Muscle of arm (tissue), 1 donor: ENCODE measurements at regions not wholly inside any gene's neighbourhood (a gene's known extent, or its start where the extent isn't known, plus 50 kb on each side); places are given as distances from the start of the nearest gene placed in this dataset.
"Not testable (repeated sequence)": the region's sequence is repeated elsewhere in the genome, so short reads cannot be mapped to it uniquely, and the experiment has no call there.

ENCODE experiments used
- DNase-seq: peaks from one replicate; pipeline ENCODE4 v3.0.0-alpha.2; 2013

DNA sequence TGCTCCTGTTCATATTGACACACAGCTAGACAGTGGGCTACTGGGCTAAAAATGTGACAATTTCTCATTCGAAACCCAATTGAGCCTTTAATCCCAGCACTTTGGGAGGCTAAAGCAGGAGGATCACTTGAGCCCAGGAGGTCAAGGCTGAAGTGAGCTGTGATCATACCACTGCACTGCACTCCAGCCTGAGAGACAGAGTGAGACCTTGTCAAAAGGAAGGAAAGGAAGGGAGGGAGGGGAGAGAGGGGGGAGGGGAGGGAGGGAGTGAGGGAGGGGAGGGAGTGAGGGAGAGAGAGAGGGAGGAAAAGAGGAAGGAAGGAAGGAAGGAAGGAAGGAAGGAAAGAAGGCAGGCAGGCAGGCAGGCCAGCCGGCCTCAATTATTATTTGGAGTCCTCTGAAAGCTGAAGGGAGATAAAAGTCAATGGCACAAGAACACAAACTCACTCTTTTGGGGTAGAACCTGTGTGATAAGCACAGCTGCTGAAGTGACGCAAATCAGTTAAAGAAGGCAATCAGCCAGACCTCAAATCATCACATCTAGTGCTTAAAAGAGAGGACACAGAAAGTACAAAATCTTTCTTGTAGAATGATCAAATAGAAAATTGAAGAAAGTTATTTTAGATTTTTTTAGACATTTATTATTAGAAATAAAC lies 98.1 kb downstream of the CCDC71L start:
- no peak for DNase-seq

DNA sequence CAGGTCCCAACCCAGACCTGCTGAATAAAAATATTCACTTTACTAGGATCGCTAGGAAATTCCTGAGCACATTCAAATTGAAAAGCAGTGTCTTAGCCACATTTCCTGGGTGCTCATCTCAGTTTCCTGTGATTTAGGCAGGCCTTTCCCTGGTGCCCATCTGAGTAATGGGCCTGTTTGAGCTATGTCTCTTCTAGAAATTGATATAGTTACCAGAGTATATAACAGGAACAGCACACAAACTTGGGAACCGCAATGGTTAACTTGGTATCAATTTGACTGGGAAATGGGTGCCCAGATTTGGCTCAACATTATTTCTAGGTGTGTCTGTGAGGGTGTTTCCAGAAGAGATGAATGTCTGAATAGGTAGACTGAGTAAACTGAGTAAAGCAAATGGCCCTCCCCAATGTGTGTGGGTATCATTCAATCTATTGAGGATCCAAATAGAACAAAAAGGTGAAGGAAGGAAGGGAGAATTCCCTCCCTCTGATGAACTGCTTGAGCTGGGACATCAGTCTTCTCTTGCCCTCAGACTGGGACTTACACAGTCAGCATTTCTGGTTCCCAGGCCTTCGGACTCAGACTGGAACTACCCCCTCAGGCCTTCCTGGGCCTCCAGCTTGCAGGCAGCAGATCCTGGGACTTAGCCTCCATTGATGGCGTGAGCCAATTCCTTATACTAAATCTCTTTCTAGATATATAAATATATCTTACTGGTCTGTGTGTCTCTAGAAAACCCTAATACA lies 99.1 kb downstream of the CCDC71L start:
- no peak for DNase-seq

- no peak for DNase-seq
Measured at GRCh38 chr7:106561151-106561550, 99.8 kb downstream of the CCDC71L start.

- no peak for DNase-seq
Measured at GRCh38 chr7:106560482-106560881, 100.5 kb downstream of the CCDC71L start.

DNA sequence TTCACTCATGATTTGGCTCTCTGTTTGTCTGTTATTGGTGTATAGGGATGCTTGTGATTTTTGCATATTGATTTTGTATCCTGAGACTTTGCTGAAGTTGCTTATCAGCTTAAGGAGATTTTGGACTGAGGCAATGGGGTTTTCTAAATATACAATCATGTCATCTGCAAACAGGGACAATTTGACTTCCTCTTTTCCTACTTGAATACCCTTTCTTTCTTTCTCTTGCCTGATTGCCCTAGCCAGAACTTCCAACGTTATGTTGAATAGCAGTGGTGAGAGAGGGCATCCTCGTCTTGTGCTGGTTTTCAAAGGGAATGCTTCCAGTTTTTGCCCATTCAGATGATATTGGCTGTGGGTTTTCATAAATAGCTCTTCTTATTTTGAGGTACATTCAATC lies 104.7 kb downstream of the CCDC71L start:
- not testable (repeated sequence) for DNase-seq

- not testable (repeated sequence) for DNase-seq
Measured at GRCh38 chr7:106554623-106555022, 106.3 kb downstream of the CCDC71L start.

- no peak for DNase-seq
Measured at GRCh38 chr7:106553446-106553836, 107.5 kb downstream of the CCDC71L start.

DNA sequence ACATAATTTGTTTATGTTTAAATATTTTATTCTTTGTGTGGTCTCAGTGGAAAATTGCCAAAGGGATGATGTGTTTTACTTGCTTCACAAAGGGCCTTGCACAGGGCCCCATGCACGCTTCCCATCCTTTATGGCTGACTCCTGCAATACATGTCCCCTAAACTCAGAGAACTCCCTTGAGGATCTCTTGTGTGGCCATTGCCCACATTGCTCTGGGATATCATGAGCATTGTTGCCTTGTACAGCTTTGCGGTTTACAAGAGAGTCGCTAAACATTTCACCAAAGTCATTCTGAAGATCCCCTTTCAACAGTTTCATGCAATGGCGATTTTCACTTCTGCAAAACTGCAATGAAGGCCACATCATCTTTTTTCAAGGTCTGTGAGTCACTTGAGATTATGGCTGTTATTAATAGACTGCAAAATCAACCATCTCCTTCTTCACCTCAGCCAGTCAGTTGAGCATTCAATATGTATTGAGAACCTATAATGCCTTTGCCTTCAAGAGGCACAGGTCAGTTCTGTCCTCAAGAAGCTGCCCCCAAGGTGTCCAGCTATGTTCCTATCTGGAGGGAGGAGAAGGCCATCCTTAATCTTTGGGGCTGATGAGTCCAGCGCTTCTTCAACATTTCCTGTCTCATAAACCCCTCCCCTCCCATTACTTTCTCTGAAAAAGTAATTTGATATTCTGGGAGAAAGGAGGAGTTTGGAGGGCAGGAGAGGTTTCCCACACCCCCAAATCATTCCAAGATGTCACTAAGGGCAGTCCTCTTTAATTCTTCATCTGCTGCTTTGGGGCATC lies 108.1 kb downstream of the CCDC71L start:
- no peak for DNase-seq

DNA sequence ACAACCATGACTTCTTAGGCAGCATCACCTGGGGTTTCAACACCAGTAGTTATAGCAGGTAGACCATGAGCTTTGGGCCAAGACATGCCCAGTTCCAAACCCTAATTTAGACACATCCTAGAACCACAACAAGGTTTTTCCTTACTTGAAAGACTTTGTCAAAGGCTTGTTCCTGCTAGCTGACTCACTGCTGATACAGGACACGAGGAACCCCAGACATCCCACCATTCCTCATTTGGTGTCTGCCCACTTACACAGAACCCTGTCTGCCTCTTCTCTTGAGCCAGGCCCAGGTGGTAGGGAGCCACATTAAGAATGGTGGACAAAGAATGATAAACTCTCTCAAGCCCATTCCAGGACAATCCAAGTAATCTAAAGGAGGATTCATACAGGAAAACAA lies 109.0 kb downstream of the CCDC71L start:
- no peak for DNase-seq

- no peak for DNase-seq
Measured at GRCh38 chr7:106548491-106548890, 112.5 kb downstream of the CCDC71L start.

DNA sequence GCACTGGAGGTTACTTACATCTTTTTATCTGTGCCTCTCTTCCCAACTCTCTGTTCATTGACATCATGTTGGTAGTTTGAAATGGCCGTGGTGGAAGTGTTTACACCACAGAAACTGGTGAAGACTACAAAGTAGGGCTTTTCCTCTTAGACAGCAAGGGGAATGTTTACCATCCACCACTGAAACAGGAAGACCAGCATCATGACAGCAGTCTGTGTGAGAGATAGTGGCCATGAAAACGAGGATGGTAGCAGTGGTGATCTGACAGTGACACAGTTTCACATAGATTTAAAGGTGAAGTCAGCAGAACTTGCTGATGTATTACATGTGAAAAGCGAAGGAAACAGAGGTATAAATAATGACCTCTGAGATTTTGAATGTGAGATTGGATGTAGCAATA lies 115.7 kb downstream of the CCDC71L start:
- DNase-seq: no peak

DNA sequence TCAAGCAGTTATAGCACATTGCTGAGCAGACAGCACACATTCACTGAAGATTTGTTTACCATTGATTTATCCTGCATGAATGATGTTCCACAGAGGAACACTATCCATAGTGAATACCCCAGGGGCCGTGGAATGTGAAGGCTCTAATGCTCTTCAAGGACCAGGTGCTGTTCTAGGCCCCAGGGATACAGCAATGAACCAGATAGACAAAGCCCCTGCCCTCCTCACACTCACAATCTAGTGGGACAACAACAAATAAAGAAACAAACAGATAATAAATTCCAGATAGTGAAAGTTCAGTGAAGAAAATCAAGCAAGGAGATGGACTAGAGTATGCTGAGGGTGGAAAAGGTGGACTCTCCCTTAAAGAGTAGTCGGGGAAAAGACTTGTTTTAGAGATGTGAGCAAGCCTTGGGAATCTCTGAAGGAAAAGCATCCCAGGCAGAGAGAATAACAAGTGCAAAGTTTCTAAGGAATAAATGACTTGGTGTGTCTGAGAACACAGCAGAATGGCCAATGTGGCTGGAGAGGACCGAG lies 117.7 kb downstream of the CCDC71L start:
- DNase-seq: no peak

DNA sequence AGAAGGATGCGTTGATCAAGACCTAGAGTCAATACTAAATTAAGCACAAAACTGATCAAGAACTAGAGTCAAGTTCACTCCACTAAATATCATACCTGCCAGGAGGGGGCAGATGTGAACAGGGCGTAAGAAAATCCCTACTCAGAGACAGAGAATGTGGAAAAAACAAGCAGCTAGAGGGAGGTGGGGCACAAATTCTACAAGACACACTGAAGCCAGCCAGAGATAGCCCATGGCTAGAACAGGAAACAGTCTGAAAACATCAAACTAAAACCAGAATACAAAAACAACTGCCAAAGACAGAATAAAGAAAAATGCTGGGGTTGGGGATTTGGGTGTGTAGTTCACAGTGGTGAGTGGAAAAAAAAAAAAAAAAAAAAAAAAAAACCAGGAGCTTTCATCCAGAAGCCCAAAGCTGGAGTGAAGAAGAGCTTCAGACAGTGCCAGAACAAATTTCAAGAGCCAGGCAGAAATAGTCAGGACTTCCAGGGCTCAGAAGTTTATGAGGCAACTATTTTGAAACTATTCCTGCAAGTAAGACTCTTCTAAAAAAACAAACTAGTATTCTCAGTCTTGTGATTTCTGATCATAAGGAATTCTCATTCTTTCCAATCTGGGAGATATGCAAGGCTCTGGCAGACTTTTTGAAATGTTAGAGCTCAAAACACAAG lies 118.3 kb downstream of the CCDC71L start:
- DNase-seq: peak; percentile 43

DNA sequence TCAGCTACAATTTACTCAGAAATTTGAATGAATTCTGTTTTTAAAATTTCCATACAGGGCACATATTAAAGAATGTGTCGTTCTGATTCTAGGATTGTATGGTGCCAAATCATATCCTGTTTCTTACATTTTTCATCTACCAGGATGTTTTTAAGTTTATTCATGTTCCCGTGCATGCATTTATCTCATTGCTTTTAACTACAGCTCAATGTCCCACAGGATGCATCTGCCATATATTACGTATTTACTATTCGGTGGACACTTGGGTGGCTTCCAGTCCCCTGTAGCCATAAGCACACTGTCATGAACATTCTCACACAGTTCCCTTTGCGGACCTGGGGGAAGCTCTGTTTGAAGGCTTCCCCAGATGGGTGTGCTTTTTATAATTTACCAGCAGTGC lies 122.3 kb downstream of the CCDC71L start:
- DNase-seq: no peak

GRCh38 chr7:106537119-106537518 lies 123.8 kb downstream of the CCDC71L start:
- no peak for DNase-seq

- no peak for DNase-seq
Measured at GRCh38 chr7:106536079-106536478, 124.9 kb downstream of the CCDC71L start.

DNA sequence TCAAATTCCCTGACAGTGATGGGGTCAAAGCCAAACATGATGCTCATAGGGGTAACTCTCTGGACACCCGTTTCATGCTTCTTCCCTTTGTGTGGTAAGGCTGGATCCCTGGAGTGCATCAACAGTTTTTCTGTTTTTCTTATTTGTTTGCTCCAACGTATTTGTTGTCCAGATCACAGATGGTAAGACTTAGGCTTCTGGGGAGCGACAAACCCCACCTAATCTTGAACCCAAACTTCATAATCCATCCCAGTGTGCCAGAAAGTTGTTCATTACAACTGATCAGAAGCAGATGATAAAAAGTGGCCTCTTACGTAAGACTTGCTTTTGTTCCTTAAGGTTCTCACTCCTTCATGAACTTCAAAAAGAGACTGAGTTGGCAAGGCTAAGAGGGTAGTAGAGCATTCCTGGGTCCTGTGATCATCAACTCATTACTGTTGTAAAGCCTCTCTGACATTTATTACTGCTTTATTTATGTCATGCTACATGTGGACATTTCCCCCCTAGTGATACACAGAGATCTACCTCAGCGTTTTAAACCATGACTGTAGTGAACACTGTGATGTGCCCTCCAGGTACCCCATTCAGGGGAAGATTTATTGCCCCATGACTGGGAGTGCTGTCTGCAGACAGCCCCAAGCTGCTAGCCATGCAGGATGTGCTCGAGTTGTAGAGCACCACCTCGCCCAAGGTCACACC lies 125.6 kb downstream of the CCDC71L start:
- DNase-seq: no peak

DNA sequence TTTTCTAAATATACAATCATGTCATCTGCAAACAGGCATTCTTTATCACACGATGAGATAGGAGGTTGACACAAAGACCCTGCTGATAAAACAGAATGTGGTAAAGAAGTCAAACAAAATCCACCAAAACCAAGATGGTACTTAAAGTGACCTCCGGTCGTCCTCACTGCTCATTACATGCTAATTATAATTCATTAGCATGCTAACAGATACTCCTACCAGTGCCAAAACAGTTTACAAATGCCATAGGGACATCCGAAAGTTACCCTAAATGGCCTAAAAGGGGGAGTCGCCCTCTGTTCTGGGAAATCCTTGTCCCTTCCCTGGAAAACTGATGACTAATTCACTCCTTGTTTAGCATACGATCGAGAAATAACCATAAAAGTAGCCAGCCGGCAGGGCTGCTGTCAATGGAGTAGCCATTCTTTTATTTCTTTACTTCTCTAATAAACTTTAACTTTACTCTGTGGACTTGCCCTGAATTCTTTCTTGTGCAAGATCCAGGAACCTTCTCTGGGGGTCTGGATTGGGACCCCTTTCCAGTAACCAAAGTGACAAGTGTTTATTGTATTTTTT lies 126.6 kb downstream of the CCDC71L start:
- no peak for DNase-seq

DNA sequence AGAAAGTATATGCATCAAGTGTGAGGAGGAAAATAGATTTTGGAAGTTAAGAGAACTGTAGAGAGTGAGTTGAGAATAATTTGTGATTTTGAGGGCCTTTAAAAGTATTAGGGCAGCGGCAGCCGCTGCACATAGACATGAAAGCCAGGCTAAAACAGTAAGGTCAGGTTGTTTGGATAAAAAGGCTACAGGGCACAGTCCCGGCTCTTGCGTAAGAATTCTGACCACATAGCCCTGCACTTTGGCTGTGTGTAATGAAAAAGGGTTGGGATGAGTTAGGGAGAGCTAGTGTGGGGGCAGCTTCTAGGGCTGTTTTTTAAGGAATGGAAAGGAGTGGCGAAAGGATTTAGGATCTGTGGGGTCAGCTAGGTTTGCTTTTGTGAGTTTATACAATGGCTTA lies 130.8 kb downstream of the CCDC71L start:
- not testable (repeated sequence) for DNase-seq

- DNase-seq: not testable (repeated sequence)
Measured at GRCh38 chr7:106526617-106527016, 134.3 kb downstream of the CCDC71L start.

DNA sequence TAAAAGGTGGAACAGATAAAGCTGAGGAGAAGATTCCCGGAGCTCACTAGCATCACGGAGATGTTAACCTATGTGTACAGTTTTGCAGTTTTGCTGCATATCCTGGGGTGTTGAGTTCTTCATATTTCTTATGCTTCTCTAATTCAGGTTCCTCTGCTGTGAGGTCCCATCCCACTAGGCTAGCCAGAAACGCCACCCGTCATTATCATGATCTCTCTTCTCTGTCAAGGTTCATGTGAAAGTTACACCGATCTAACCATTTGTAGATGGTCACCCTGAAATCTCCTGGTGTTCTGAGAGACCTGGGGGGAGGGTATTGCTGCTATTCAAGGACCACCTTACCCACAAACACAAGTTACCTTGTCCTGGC lies 136.3 kb downstream of the CCDC71L start:
- no peak for DNase-seq
